ENCODE measurements at regions not wholly inside any gene's neighbourhood (a gene's known extent, or its start where the extent isn't known, plus 50 kb on each side); places are given as distances from the start of the nearest gene placed in this dataset.

- TF ChIP-seq POLR2AphosphoS5 (IDR thresholded peaks at IDR 0.05), result no peak
- TF ChIP-seq, protein P1, sequence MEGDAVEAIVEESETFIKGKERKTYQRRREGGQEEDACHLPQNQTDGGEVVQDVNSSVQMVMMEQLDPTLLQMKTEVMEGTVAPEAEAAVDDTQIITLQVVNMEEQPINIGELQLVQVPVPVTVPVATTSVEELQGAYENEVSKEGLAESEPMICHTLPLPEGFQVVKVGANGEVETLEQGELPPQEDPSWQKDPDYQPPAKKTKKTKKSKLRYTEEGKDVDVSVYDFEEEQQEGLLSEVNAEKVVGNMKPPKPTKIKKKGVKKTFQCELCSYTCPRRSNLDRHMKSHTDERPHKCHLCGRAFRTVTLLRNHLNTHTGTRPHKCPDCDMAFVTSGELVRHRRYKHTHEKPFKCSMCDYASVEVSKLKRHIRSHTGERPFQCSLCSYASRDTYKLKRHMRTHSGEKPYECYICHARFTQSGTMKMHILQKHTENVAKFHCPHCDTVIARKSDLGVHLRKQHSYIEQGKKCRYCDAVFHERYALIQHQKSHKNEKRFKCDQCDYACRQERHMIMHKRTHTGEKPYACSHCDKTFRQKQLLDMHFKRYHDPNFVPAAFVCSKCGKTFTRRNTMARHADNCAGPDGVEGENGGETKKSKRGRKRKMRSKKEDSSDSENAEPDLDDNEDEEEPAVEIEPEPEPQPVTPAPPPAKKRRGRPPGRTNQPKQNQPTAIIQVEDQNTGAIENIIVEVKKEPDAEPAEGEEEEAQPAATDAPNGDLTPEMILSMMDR (IDR thresholded peaks at IDR 0.05), result no peak
Measured at GRCh38 chr7:123367031-123367430, 167.3 kb upstream of the SLC13A1 start.

Data from esophagus muscularis mucosa (tissue), 3 donors.